ENCODE measurements at regions not wholly inside any gene's neighbourhood (a gene's known extent, or its start where the extent isn't known, plus 50 kb on each side); places are given as distances from the start of the nearest gene placed in this dataset.

- Histone ChIP-seq H2BK120ac (ENCODE audit: low read depth, low read length, poor library complexity, severe bottlenecking) (no peak overlapping the region), H3K56ac (ENCODE audit: insufficient read length, low read depth, low read length) (no peak overlapping the region), H3K4ac (ENCODE audit: low read depth, low read length) (no peak overlapping the region), H3K9ac (ENCODE audit: extremely low read depth, insufficient read length, low read length) (no peak overlapping the region), H3K4me1 (ENCODE audit: insufficient read depth, low read length) (no peaks in the 10 kb centered on the region), H4K91ac (ENCODE audit: insufficient read length, low read depth, low read length) (no peak overlapping the region), H3K9me3 (ENCODE audit: control insufficient read depth, low read depth, low read length) (no peaks in the 10 kb centered on the region), H3K4me2 (ENCODE audit: insufficient read depth, insufficient read length, low read length) (no peak overlapping the region), H3K27me3 (ENCODE audit: insufficient read depth, low read length) (no peaks in the 10 kb centered on the region), H3K14ac (ENCODE audit: insufficient read depth, low read length) (no peak overlapping the region), H4K5ac (ENCODE audit: insufficient read length, low read depth, low read length) (no peak overlapping the region), H3K27ac (ENCODE audit: insufficient read length, low read depth, low read length) (no peak overlapping the region), H3T11ph (ENCODE audit: low read length) (no peak overlapping the region), H3K79me2 (ENCODE audit: insufficient read depth, low read length) (no peaks in the 10 kb centered on the region), H3K23ac (ENCODE audit: insufficient read length, low read depth, low read length) (no peak overlapping the region), H2BK12ac (ENCODE audit: insufficient read length, low read depth, low read length) (no peak overlapping the region), H2BK20ac (ENCODE audit: low read depth, low read length, poor library complexity, severe bottlenecking) (no peak overlapping the region), H4K8ac (replicated peaks; ENCODE audit: insufficient read length, low read depth, low read length) (no peak overlapping the region), H2BK15ac (ENCODE audit: low read depth, low read length) (no peak overlapping the region), H3K23me2 (ENCODE audit: insufficient read length, low read depth, low read length, poor library complexity, severe bottlenecking) (no peaks in the 10 kb centered on the region), H4K20me1 (ENCODE audit: control insufficient read depth, insufficient read depth, insufficient read length) (no peaks in the 10 kb centered on the region), H2AK5ac (ENCODE audit: insufficient read length, low read length) (no peak overlapping the region), H3K79me1 (ENCODE audit: insufficient read depth, low read depth, low read length, poor library complexity, severe bottlenecking) (no peaks in the 10 kb centered on the region), H2AFZ (ENCODE audit: low read length) (no peak overlapping the region), H2BK5ac (ENCODE audit: insufficient read length, low read length) (no peak overlapping the region), H3K18ac (ENCODE audit: insufficient read length, low read depth, low read length) (no peak overlapping the region)
- Mint-ChIP-seq H3K4me3 (peak overlapping the region in 1 of 2 experiments; percentile 4; a peak in 1 of 5 replicates), H3K27ac (peak overlapping the region in 2 of 3 experiments; percentile 68 to 82; a peak in 3 of 7 replicates), H3K27me3 (ENCODE audit: low read depth) (no peaks in the 10 kb centered on the region; the same call in none of the 2 replicates), H3K9me3 (peaks cover 0 to 13% of the 10 kb centered on the region in 2 experiments; a peak in 1 of 5 replicates), H3K4me1 (peaks cover 44 to 45% of the 10 kb centered on the region in 2 experiments), H3K36me3 (ENCODE audit: insufficient read depth in 1 of 3, low read depth in 3 of 3) (peaks cover 3 to 20% (median 3%) of the 10 kb centered on the region in 3 experiments; a peak in 3 of 7 replicates)
- no peak for TF ChIP-seq CTCF (conservative IDR thresholded peaks at IDR 0.05)
- no peak for DNase-seq
- WGBS (ENCODE audit: extremely low coverage, insufficient read length, low lambda C conversion rate): no CpG with 5 or more reads among the region's 3 CpGs
Measured at GRCh38 chr2:5975401-5975800, 283.2 kb downstream of the SOX11 start.

Data from H9 (cell line).